ENCODE measurements at regions not wholly inside any gene's neighbourhood (a gene's known extent, or its start where the extent isn't known, plus 50 kb on each side); places are given as distances from the start of the nearest gene placed in this dataset.

- no peak for ATAC-seq (ENCODE audit: low read depth)
These were observed 995.3 kb upstream of the LRRTM1 start for GRCh38 chr2:81299841-81300240.

GRCh38 chr2:81290846-81291245, 986.3 kb upstream of the LRRTM1 start:
- Histone ChIP-seq H3K36me3 (ENCODE audit: low read depth) (no peaks in the 10 kb centered on the region), H3K4me1 (ENCODE audit: insufficient read depth, poor library complexity, severe bottlenecking) (no peaks in the 10 kb centered on the region), H3K27me3 (ENCODE audit: insufficient read depth, poor library complexity, severe bottlenecking) (no peaks in the 10 kb centered on the region), H3K4me3 (ENCODE audit: severe bottlenecking) (no peak overlapping the region), H3K27ac (ENCODE audit: poor library complexity, severe bottlenecking) (no peak overlapping the region), H3K9me3 (ENCODE audit: severe bottlenecking) (no peaks in the 10 kb centered on the region)
- ATAC-seq (ENCODE audit: low read depth) (no peak), DNase-seq (ENCODE audit: low spot score) (no peak)
- no peak for TF ChIP-seq CTCF (IDR thresholded peaks at IDR 0.05; ENCODE audit: poor library complexity, severe bottlenecking)

More at GRCh38 chr2:81299841-81300240, 995.3 kb upstream of the LRRTM1 start:
- Histone ChIP-seq H3K27me3 (ENCODE audit: insufficient read depth, poor library complexity, severe bottlenecking) (no peaks in the 10 kb centered on the region), H3K4me1 (ENCODE audit: insufficient read depth, poor library complexity, severe bottlenecking) (no peaks in the 10 kb centered on the region), H3K36me3 (ENCODE audit: low read depth) (no peaks in the 10 kb centered on the region), H3K9me3 (ENCODE audit: severe bottlenecking) (no peaks in the 10 kb centered on the region), H3K4me3 (ENCODE audit: severe bottlenecking) (no peak overlapping the region), H3K27ac (ENCODE audit: poor library complexity, severe bottlenecking) (no peak overlapping the region)
- no peak for TF ChIP-seq CTCF (IDR thresholded peaks at IDR 0.05; ENCODE audit: poor library complexity, severe bottlenecking)
- DNase-seq (ENCODE audit: low spot score) = no peak

GRCh38 chr2:81283081-81283480, 978.5 kb upstream of the LRRTM1 start:
- H3K36me3 ChIP-seq (ENCODE audit: low read depth) = no peaks in the 10 kb centered on the region
- no peak for ATAC-seq (ENCODE audit: low read depth)
- H3K9me3 ChIP-seq (ENCODE audit: severe bottlenecking) = peaks cover 2% of the 10 kb centered on the region
- DNase-seq (ENCODE audit: low spot score) = no peak
- TF ChIP-seq CTCF (IDR thresholded peaks at IDR 0.05; ENCODE audit: poor library complexity, severe bottlenecking) = no peak
- no peak overlapping the region for H3K27ac ChIP-seq (ENCODE audit: poor library complexity, severe bottlenecking)
- H3K4me3 ChIP-seq (ENCODE audit: severe bottlenecking) = no peak overlapping the region
- H3K27me3 ChIP-seq (ENCODE audit: insufficient read depth, poor library complexity, severe bottlenecking) = no peaks in the 10 kb centered on the region
- H3K4me1 ChIP-seq (ENCODE audit: insufficient read depth, poor library complexity, severe bottlenecking) = no peaks in the 10 kb centered on the region

- Histone ChIP-seq H3K36me3 (ENCODE audit: low read depth) (no peaks in the 10 kb centered on the region), H3K27ac (ENCODE audit: poor library complexity, severe bottlenecking) (no peak overlapping the region), H3K4me1 (ENCODE audit: insufficient read depth, poor library complexity, severe bottlenecking) (no peaks in the 10 kb centered on the region), H3K9me3 (ENCODE audit: severe bottlenecking) (peaks cover 2% of the 10 kb centered on the region), H3K4me3 (ENCODE audit: severe bottlenecking) (no peak overlapping the region), H3K27me3 (ENCODE audit: insufficient read depth, poor library complexity, severe bottlenecking) (no peaks in the 10 kb centered on the region)
- DNase-seq (ENCODE audit: low spot score) (no peak), ATAC-seq (ENCODE audit: low read depth) (no peak)
- TF ChIP-seq CTCF (IDR thresholded peaks at IDR 0.05; ENCODE audit: poor library complexity, severe bottlenecking) = no peak
These were observed 977.7 kb upstream of the LRRTM1 start for GRCh38 chr2:81282151-81282769.

- Histone ChIP-seq H3K27ac (ENCODE audit: poor library complexity, severe bottlenecking) (no peak overlapping the region), H3K4me3 (ENCODE audit: severe bottlenecking) (no peak overlapping the region), H3K4me1 (ENCODE audit: insufficient read depth, poor library complexity, severe bottlenecking) (no peaks in the 10 kb centered on the region), H3K27me3 (ENCODE audit: insufficient read depth, poor library complexity, severe bottlenecking) (no peaks in the 10 kb centered on the region), H3K36me3 (ENCODE audit: low read depth) (no peaks in the 10 kb centered on the region), H3K9me3 (ENCODE audit: severe bottlenecking) (no peaks in the 10 kb centered on the region)
- TF ChIP-seq CTCF (IDR thresholded peaks at IDR 0.05; ENCODE audit: poor library complexity, severe bottlenecking) = no peak
- DNase-seq (ENCODE audit: low spot score) = no peak
- no peak for ATAC-seq (ENCODE audit: low read depth)
These were observed 972.0 kb upstream of the LRRTM1 start for GRCh38 chr2:81276595-81276994.

Measured in RWPE2 (cell line).